ENCODE measurements at regions not wholly inside any gene's neighbourhood (a gene's known extent, or its start where the extent isn't known, plus 50 kb on each side); places are given as distances from the start of the nearest gene placed in this dataset.

- DNase-seq: no peak
Measured at GRCh38 chr21:26641062-26641461, 68.0 kb upstream of the CYYR1 start.

- no peak for DNase-seq
Measured at GRCh38 chr21:26637201-26637745, 64.2 kb upstream of the CYYR1 start.

- no peak for DNase-seq
Measured at GRCh38 chr21:26635681-26636080, 62.6 kb upstream of the CYYR1 start.

DNA sequence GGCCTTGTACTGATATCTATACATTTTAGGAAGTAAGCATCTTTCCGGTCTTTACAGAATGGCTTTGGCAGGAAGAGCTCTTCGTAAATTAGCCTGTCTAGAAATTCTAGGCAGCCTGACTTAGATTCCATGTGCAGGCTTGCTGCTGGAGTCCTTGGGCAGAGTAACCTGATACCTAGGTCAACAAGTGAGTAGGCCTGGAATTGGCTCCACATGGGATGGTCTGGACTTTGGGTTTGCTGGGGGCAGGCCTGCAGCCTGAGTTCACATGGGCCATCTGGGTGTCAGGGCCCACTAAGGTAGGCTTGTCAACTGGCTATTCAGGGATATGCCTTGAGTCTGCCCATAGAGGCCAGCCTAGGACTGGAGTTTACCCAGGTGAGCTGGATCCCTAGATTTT lies 59.6 kb upstream of the CYYR1 start:
- DNase-seq: no peak

GRCh38 chr21:26626187-26626586 lies 53.1 kb upstream of the CYYR1 start:
- DNase-seq: no peak

- no peak for DNase-seq
Measured at GRCh38 chr21:26624983-26625519, 52.0 kb upstream of the CYYR1 start.

All from activated naive CD4-positive, alpha-beta T cell (primary cell).